ENCODE measurements at regions not wholly inside any gene's neighbourhood (a gene's known extent, or its start where the extent isn't known, plus 50 kb on each side); places are given as distances from the start of the nearest gene placed in this dataset.
"Not testable (repeated sequence)": the region's sequence is repeated elsewhere in the genome, so short reads cannot be mapped to it uniquely, and the experiment has no call there.

GRCh38 chr1:188958461-188959115 lies 1519.1 kb downstream of the BRINP3 start:
- no peak for DNase-seq

- DNase-seq = no peak
These were observed 1490.8 kb downstream of the BRINP3 start for GRCh38 chr1:188986745-188987417.

GRCh38 chr1:188988589-188988988 lies 1489.1 kb downstream of the BRINP3 start:
- no peak for DNase-seq

- DNase-seq = no peak
These were observed 1486.3 kb downstream of the BRINP3 start for GRCh38 chr1:188991221-188991930.

- no peak for DNase-seq
These were observed 1469.8 kb downstream of the BRINP3 start for GRCh38 chr1:189007824-189008223.

GRCh38 chr1:189021577-189021976 lies 1456.1 kb downstream of the BRINP3 start:
- no peak for DNase-seq

- no peak for DNase-seq
These were observed 1455.6 kb downstream of the BRINP3 start for GRCh38 chr1:189022015-189022414.

- no peak for DNase-seq
These were observed 1450.2 kb downstream of the BRINP3 start for GRCh38 chr1:189027512-189027911.

GRCh38 chr1:189033169-189033568 lies 1444.5 kb downstream of the BRINP3 start:
- no peak for DNase-seq

GRCh38 chr1:189036628-189037027 lies 1441.0 kb downstream of the BRINP3 start:
- no peak for DNase-seq

GRCh38 chr1:189046127-189046526 lies 1431.5 kb downstream of the BRINP3 start:
- no peak for DNase-seq

- no peak for DNase-seq
These were observed 1392.9 kb downstream of the BRINP3 start for GRCh38 chr1:189084811-189085210.

GRCh38 chr1:189103956-189104355 lies 1373.7 kb downstream of the BRINP3 start:
- no peak for DNase-seq

- no peak for DNase-seq
These were observed 1360.4 kb downstream of the BRINP3 start for GRCh38 chr1:189117072-189117770.

GRCh38 chr1:189121941-189122340 lies 1355.7 kb downstream of the BRINP3 start:
- no peak for DNase-seq

GRCh38 chr1:189125694-189126093 lies 1352.0 kb downstream of the BRINP3 start:
- DNase-seq = no peak

GRCh38 chr1:189131576-189131975 lies 1346.1 kb downstream of the BRINP3 start:
- no peak for DNase-seq

GRCh38 chr1:189139748-189140147 lies 1337.9 kb downstream of the BRINP3 start:
- DNase-seq = not testable (repeated sequence)

GRCh38 chr1:189141056-189141455 lies 1336.6 kb downstream of the BRINP3 start:
- DNase-seq = no peak

- no peak for DNase-seq
These were observed 1327.9 kb downstream of the BRINP3 start for GRCh38 chr1:189149547-189150375.

- no peak for DNase-seq
These were observed 1327.0 kb downstream of the BRINP3 start for GRCh38 chr1:189150624-189151023.

- DNase-seq = no peak
These were observed 1326.3 kb downstream of the BRINP3 start for GRCh38 chr1:189151361-189151760.

GRCh38 chr1:189152685-189153084 lies 1325.0 kb downstream of the BRINP3 start:
- no peak for DNase-seq

Data from bone marrow (tissue), 2 donors.